WTC11 (cell line): ENCODE measurements at regions not wholly inside any gene's neighbourhood (a gene's known extent, or its start where the extent isn't known, plus 50 kb on each side); places are given as distances from the start of the nearest gene placed in this dataset.

Experiments
- ATAC-seq: fragments of 200-7000 bp; cut with Tn5 transposase; 2 replicates; pipeline ENCODE4 v1.10.0; 2021; ENCODE audit warnings: mild to moderate bottlenecking, moderate library complexity
- CTCF ChIA-PET: fragments of 300-600 bp; sonication (Branson Sonifier 250); formaldehyde crosslinking; loops from one replicate; lab custom pipeline; 2021; ENCODE audit warnings: antibody characterized with exemption; lab: Charles Lee
- POLR2A ChIA-PET: fragments of 350-600 bp; sonication (Branson Sonifier 250); formaldehyde crosslinking; loops from one replicate; lab custom pipeline; 2021; ENCODE audit warnings: antibody characterized with exemption; lab: Charles Lee
- DNase-seq: peaks from one replicate; pipeline ENCODE4 v3.0.0; 2021; ENCODE audit warnings: low spot score
- H3K27ac Mint-ChIP-seq: 2 replicates; pipeline ENCODE4 v1.8.0; 2021; ENCODE audit warnings: mixed read lengths
- H3K27me3 Mint-ChIP-seq: 2 replicates; pipeline ENCODE4 v1.8.0; 2021; ENCODE audit warnings: low read depth, mild to moderate bottlenecking, moderate library complexity, mixed read lengths
- H3K36me3 Mint-ChIP-seq: 2 replicates; pipeline ENCODE4 v1.8.0; 2021; ENCODE audit warnings: mixed read lengths
- H3K4me1 Mint-ChIP-seq: 2 replicates; pipeline ENCODE4 v1.8.0; 2022; ENCODE audit warnings: mixed read lengths
- H3K4me3 Mint-ChIP-seq: 2 replicates; pipeline ENCODE4 v1.8.0; 2021; ENCODE audit warnings: mild to moderate bottlenecking, moderate library complexity, mixed read lengths
- H3K9me3 Mint-ChIP-seq: 2 replicates; pipeline ENCODE4 v1.8.0; 2021; ENCODE audit warnings: mixed read lengths
- ATF1 ChIP-seq: sonication (generic); formaldehyde crosslinking; IDR thresholded peaks from 2 replicates; pipeline ENCODE4 v1.8.1; 2023; ENCODE audit warnings: mild to moderate bottlenecking, moderate library complexity, missing genetic modification reagents
- CREM ChIP-seq: sonication (generic); formaldehyde crosslinking; IDR thresholded peaks from 2 replicates; pipeline ENCODE4 v1.8.1; 2022; ENCODE audit warnings: mild to moderate bottlenecking, missing genetic modification reagents, moderate library complexity
- CTCF ChIP-seq: fragments of 200-600 bp; IDR thresholded peaks from 2 replicates; pipeline ENCODE4 v1.8.0; 2022; ENCODE audit warnings: antibody characterized with exemption
- E2F5 ChIP-seq: sonication (generic); formaldehyde crosslinking; IDR thresholded peaks from 2 replicates; pipeline ENCODE4 v1.8.1; 2022; ENCODE audit warnings: mild to moderate bottlenecking, moderate library complexity, missing genetic modification reagents
- ELF4 ChIP-seq: sonication (generic); formaldehyde crosslinking; IDR thresholded peaks from 2 replicates; pipeline ENCODE4 v1.8.1; 2022; ENCODE audit warnings: low read depth, mild to moderate bottlenecking, moderate library complexity, missing genetic modification reagents
- ESRRA ChIP-seq: sonication (generic); formaldehyde crosslinking; IDR thresholded peaks from 2 replicates; pipeline ENCODE4 v1.8.1; 2022; ENCODE audit warnings: mild to moderate bottlenecking, missing genetic modification reagents, borderline replicate concordance
- FOXJ3 ChIP-seq: sonication (generic); formaldehyde crosslinking; IDR thresholded peaks from 2 replicates; pipeline ENCODE4 v1.9.0; 2021; ENCODE audit warnings: missing genetic modification reagents, mild to moderate bottlenecking, borderline replicate concordance
- HMGA2 ChIP-seq: fragments of 250-450 bp; sonication (Bioruptor Pico); IDR thresholded peaks from 2 replicates; pipeline ENCODE4 v1.4.0; 2021; ENCODE audit warnings: mild to moderate bottlenecking, moderate library complexity
- HMGXB4 ChIP-seq: sonication (generic); formaldehyde crosslinking; IDR thresholded peaks from 2 replicates; pipeline ENCODE4 v1.8.1; 2023; ENCODE audit warnings: mild to moderate bottlenecking, moderate library complexity, missing genetic modification reagents
- JUN ChIP-seq: sonication (generic); formaldehyde crosslinking; IDR thresholded peaks from 2 replicates; pipeline ENCODE4 v1.8.0; 2023; ENCODE audit warnings: mild to moderate bottlenecking, missing genetic modification reagents
- KAT7 ChIP-seq: sonication (generic); formaldehyde crosslinking; IDR thresholded peaks from 2 replicates; pipeline ENCODE4 v1.8.1; 2023; ENCODE audit warnings: missing genetic modification reagents, mild to moderate bottlenecking, borderline replicate concordance
- MAX ChIP-seq: sonication (generic); formaldehyde crosslinking; IDR thresholded peaks from 2 replicates; pipeline ENCODE4 v1.8.0; 2022; ENCODE audit warnings: mild to moderate bottlenecking, missing genetic modification reagents
- MLX ChIP-seq: sonication (generic); formaldehyde crosslinking; IDR thresholded peaks from 2 replicates; pipeline ENCODE4 v1.8.1; 2023; ENCODE audit warnings: mild to moderate bottlenecking, missing genetic modification reagents, moderate library complexity
- MXD4 ChIP-seq: fragments of 250-450 bp; sonication (Bioruptor Pico); IDR thresholded peaks from 2 replicates; pipeline ENCODE4 v1.8.0; 2021; ENCODE audit warnings: mild to moderate bottlenecking, moderate library complexity, borderline replicate concordance
- NR1H2 ChIP-seq: sonication (generic); formaldehyde crosslinking; IDR thresholded peaks from 2 replicates; pipeline ENCODE4 v1.9.0; 2021; ENCODE audit warnings: mild to moderate bottlenecking, moderate library complexity, missing genetic modification reagents
- OVOL2 ChIP-seq: fragments of 250-450 bp; sonication (Bioruptor Pico); IDR thresholded peaks from 2 replicates; pipeline ENCODE4 v1.9.0; 2021; ENCODE audit warnings: mild to moderate bottlenecking, borderline replicate concordance
- PRRX2 ChIP-seq: fragments of 250-450 bp; sonication (Bioruptor Pico); IDR thresholded peaks from 2 replicates; pipeline ENCODE4 v1.8.0; 2021; ENCODE audit warnings: mild to moderate bottlenecking
- SMAD4 ChIP-seq: sonication (generic); formaldehyde crosslinking; IDR thresholded peaks from 2 replicates; pipeline ENCODE4 v1.8.0; 2022; ENCODE audit warnings: mild to moderate bottlenecking, missing genetic modification reagents
- TCF7 ChIP-seq: sonication (generic); formaldehyde crosslinking; IDR thresholded peaks from 2 replicates; pipeline ENCODE4 v1.8.0; 2022; ENCODE audit warnings: mild to moderate bottlenecking, low read depth, missing genetic modification reagents, moderate library complexity
- TEAD1 ChIP-seq: sonication (generic); formaldehyde crosslinking; IDR thresholded peaks from 2 replicates; pipeline ENCODE4 v1.8.0; 2022; ENCODE audit warnings: mild to moderate bottlenecking, missing genetic modification reagents
- USF2 ChIP-seq: sonication (generic); formaldehyde crosslinking; IDR thresholded peaks from 2 replicates; pipeline ENCODE4 v1.8.1; 2023; ENCODE audit warnings: mild to moderate bottlenecking, missing genetic modification reagents, moderate library complexity
- ZBTB21 ChIP-seq: sonication (generic); formaldehyde crosslinking; IDR thresholded peaks from 2 replicates; pipeline ENCODE4 v1.8.1; 2023; ENCODE audit warnings: mild to moderate bottlenecking, missing genetic modification reagents, borderline replicate concordance
- ZSCAN18 ChIP-seq: fragments of 250-450 bp; sonication (Bioruptor Pico); IDR thresholded peaks from 2 replicates; pipeline ENCODE4 v2.1.2; 2022; ENCODE audit warnings: mild to moderate bottlenecking, moderate library complexity

- Mint-ChIP-seq H3K9me3 (no peaks in the 10 kb centered on the region), H3K4me3 (no peak overlapping the region)
- TF ChIP-seq TEAD1 (CRISPR knock-in tag): no peak
- no peak for TF ChIP-seq OVOL2 (CRISPR knock-in tag)
- TF ChIP-seq TCF7: no peak
- TF ChIP-seq FOXJ3 (CRISPR knock-in tag): no peak
- TF ChIP-seq, all 79 proteins: peak for 0
- Mint-ChIP-seq H3K27ac (no peak overlapping the region), H3K27me3 (no peaks in the 10 kb centered on the region), H3K36me3 (no peaks in the 10 kb centered on the region), H3K4me1 (no peaks in the 10 kb centered on the region)
- DNase-seq (no peak), ATAC-seq (no peak)
- ChIA-PET CTCF (interaction anchor here (0.8 to 1.5 kb wide), 4 partner anchors 9 to 105 kb away, joined by 3 to 6 read pairs (median 4); no protein-coding TSS in a partner anchor), POLR2A (no interaction called here)
These were observed 56.0 kb upstream of the FNDC1 start for GRCh38 chr6:159113223-159113622.

- Mint-ChIP-seq H3K4me3 (no peak overlapping the region), H3K27ac (no peak overlapping the region), H3K36me3 (no peaks in the 10 kb centered on the region)
- TF ChIP-seq ELF4 (CRISPR knock-in tag) (no peak), MXD4 (CRISPR knock-in tag) (no peak), E2F5 (CRISPR knock-in tag) (no peak), KAT7 (CRISPR knock-in tag) (no peak), MLX (CRISPR knock-in tag) (no peak), USF2 (CRISPR knock-in tag) (no peak), PRRX2 (CRISPR knock-in tag) (no peak), ZBTB21 (CRISPR knock-in tag) (no peak), HMGA2 (CRISPR knock-in tag) (no peak), ATF1 (no peak), ESRRA (CRISPR knock-in tag) (no peak), JUN (CRISPR knock-in tag) (no peak), CREM (CRISPR knock-in tag) (no peak), NR1H2 (CRISPR knock-in tag) (no peak)
- TF ChIP-seq, all 79 proteins: peak for 0
- DNase-seq (no peak), ATAC-seq (no peak)
- H3K4me1 Mint-ChIP-seq: 0 out of 2 replicates have a peak, but pooled peaks cover under 1% of the 10 kb centered on the region
- POLR2A ChIA-PET: no interaction called here
- H3K27me3 Mint-ChIP-seq: no peaks in the 10 kb centered on the region
- CTCF ChIA-PET: interaction anchor here (0.7 to 1.5 kb wide), 4 partner anchors 8 to 70 kb away, joined by 3 to 6 read pairs (median 4); no protein-coding TSS in a partner anchor
- no peaks in the 10 kb centered on the region for H3K9me3 Mint-ChIP-seq
These were observed 56.5 kb upstream of the FNDC1 start for GRCh38 chr6:159112714-159113113.

GRCh38 chr6:159110748-159111147 is 58.5 kb upstream of the FNDC1 start:
- peaks cover 18% of the 10 kb centered on the region for H3K4me1 Mint-ChIP-seq

GRCh38 chr6:159110013-159110412 is 59.2 kb upstream of the FNDC1 start:
- ChIA-PET POLR2A (no interaction called here), CTCF (interaction anchor here (0.5 to 3.2 kb wide), 36 partner anchors 9 to 582 kb away, joined by 3 to 48 read pairs (median 4); partner anchors contain the start of genes RSPH3 and TAGAP)
- TF ChIP-seq CTCF: peak; percentile 89
- peak; percentile 87; the same call in 1 of the 2 replicates for TF ChIP-seq ZSCAN18 (CRISPR knock-in tag)
- TF ChIP-seq MAX (CRISPR knock-in tag): 0 out of 2 replicates have a peak, but pooled peaks have one; percentile 22
- TF ChIP-seq HMGXB4 (CRISPR knock-in tag): no peak

More at GRCh38 chr6:159110748-159111147, 58.5 kb upstream of the FNDC1 start:
- ChIA-PET POLR2A (interaction anchor here (0.5 kb wide), 1 partner anchor 560 kb away, joined by 10 read pairs; no protein-coding TSS in a partner anchor), CTCF (interaction anchor here (0.6 to 3.2 kb wide), 8 partner anchors 16 to 396 kb away, joined by 3 to 48 read pairs (median 4); no protein-coding TSS in a partner anchor)
- H3K9me3 Mint-ChIP-seq: no peaks in the 10 kb centered on the region
- H3K4me3 Mint-ChIP-seq: no peak overlapping the region
- H3K27me3 Mint-ChIP-seq: no peaks in the 10 kb centered on the region
- ATAC-seq (no peak), DNase-seq (no peak)
- no peak for TF ChIP-seq SMAD4 (CRISPR knock-in tag)
- no peaks in the 10 kb centered on the region for H3K36me3 Mint-ChIP-seq
- no peak overlapping the region for H3K27ac Mint-ChIP-seq

More at GRCh38 chr6:159110013-159110412, 59.2 kb upstream of the FNDC1 start:
- no peak overlapping the region for H3K4me3 Mint-ChIP-seq
- peak; percentile 63 for DNase-seq
- no peaks in the 10 kb centered on the region for H3K36me3 Mint-ChIP-seq
- H3K9me3 Mint-ChIP-seq: no peaks in the 10 kb centered on the region
- peaks cover 18% of the 10 kb centered on the region for H3K4me1 Mint-ChIP-seq
- no peaks in the 10 kb centered on the region for H3K27me3 Mint-ChIP-seq
- H3K27ac Mint-ChIP-seq: no peak overlapping the region
- ATAC-seq: peak; percentile 76
